ENCODE measurements at regions not wholly inside any gene's neighbourhood (a gene's known extent, or its start where the extent isn't known, plus 50 kb on each side); places are given as distances from the start of the nearest gene placed in this dataset.
"Not testable (repeated sequence)": the region's sequence is repeated elsewhere in the genome, so short reads cannot be mapped to it uniquely, and the experiment has no call there.

DNA sequence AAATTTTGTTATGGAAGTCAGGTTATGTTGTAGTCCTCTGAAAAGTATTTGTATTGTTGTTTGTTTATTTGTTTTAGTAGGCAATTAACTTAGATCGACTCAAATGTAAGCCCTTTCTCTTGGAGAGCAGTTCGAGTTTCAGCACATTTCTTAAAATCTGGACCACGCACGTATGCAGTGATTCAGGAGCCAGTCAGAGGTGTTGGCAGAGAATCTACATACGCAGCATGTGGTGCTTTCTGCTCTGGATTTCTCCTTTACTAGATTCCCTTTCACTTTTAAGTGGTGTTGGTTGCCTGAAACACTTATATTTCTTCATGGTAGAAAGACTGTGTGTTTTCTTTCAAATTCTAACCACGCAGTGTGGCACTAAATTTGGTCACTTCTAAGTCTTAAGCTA lies 773.9 kb upstream of the LRATD1 start:
- Histone ChIP-seq H3K9me1 (replicated peaks; ENCODE audit: control insufficient read depth, extremely low read depth, insufficient read depth, low read length) (no peaks in the 10 kb centered on the region), H4K20me1 (replicated peaks; ENCODE audit: control insufficient read depth, extremely low read depth, insufficient read depth, low read length) (no peaks in the 10 kb centered on the region), H3K27me3 (ENCODE audit: control insufficient read depth in 2 of 2, insufficient read depth in 2 of 2, low read length in 2 of 2) (no peaks in the 10 kb centered on the region), H3K4me2 (ENCODE audit: insufficient read depth, low read length) (no peak overlapping the region), H3K4me1 (ENCODE audit: control insufficient read depth, extremely low read depth, insufficient read depth, low read length) (no peaks in the 10 kb centered on the region), H3K27ac (ENCODE audit: insufficient read depth, low read depth, low read length) (no peak overlapping the region), H3K36me3 (ENCODE audit: control insufficient read depth in 2 of 2, extremely low read depth in 1 of 2, insufficient read depth in 2 of 2, low read length in 2 of 2) (no peaks in the 10 kb centered on the region), H3K79me2 (ENCODE audit: control insufficient read depth, insufficient read depth, low read length) (no peaks in the 10 kb centered on the region), H3K9me3 (replicated peaks; ENCODE audit: control insufficient read depth, insufficient read depth, low read length) (no peaks in the 10 kb centered on the region), H3K4me3 (replicated peaks in 1 of 3; ENCODE audit: insufficient read depth in 1 of 3, low read depth in 1 of 3, low read length in 3 of 3) (no peak overlapping the region), H3K9ac (replicated peaks; ENCODE audit: extremely low read depth, insufficient read depth, low read length) (no peak overlapping the region), H2AFZ (ENCODE audit: low read depth, low read length) (no peak overlapping the region)
- intact Hi-C loops (cut with micrococcal nuclease): no loop called here
- BruUV-seq (replicated peaks): no TSS peak
- DNase-seq (ENCODE audit: low read depth, low spot score): no peak
- dilution Hi-C loops (cut with MboI; ENCODE audit: extremely low pct_ligation_motif_present, low sequenced_read_pairs): no loop called here
- no peak for FAIRE-seq
- TF ChIP-seq GATA2 (IDR thresholded peaks at IDR 0.05; ENCODE audit: insufficient read depth, insufficient read length, low read depth, low read length): no peak
- TF ChIP-seq FOS (IDR thresholded peaks at IDR 0.05; ENCODE audit: borderline replicate concordance, insufficient read depth, low read length): no peak
- no peak for TF ChIP-seq POLR2AphosphoS5 (IDR thresholded peaks at IDR 0.05; ENCODE audit: insufficient read depth, low read depth, low read length)
- TF ChIP-seq EZH2 (IDR thresholded peaks at IDR 0.05; ENCODE audit: borderline replicate concordance, low read depth, low read length, severe bottlenecking): no peak
- TF ChIP-seq, protein P1, sequence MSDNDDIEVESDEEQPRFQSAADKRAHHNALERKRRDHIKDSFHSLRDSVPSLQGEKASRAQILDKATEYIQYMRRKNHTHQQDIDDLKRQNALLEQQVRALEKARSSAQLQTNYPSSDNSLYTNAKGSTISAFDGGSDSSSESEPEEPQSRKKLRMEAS (IDR thresholded peaks at IDR 0.05; ENCODE audit: insufficient read depth, insufficient read length): no peak
- no peak for TF ChIP-seq POLR2A (IDR thresholded peaks at IDR 0.05; ENCODE audit: low read depth, low read length)
- no peak for TF ChIP-seq MYC (IDR thresholded peaks at IDR 0.05; ENCODE audit: low read depth, low read length)
- TF ChIP-seq, protein P2, sequence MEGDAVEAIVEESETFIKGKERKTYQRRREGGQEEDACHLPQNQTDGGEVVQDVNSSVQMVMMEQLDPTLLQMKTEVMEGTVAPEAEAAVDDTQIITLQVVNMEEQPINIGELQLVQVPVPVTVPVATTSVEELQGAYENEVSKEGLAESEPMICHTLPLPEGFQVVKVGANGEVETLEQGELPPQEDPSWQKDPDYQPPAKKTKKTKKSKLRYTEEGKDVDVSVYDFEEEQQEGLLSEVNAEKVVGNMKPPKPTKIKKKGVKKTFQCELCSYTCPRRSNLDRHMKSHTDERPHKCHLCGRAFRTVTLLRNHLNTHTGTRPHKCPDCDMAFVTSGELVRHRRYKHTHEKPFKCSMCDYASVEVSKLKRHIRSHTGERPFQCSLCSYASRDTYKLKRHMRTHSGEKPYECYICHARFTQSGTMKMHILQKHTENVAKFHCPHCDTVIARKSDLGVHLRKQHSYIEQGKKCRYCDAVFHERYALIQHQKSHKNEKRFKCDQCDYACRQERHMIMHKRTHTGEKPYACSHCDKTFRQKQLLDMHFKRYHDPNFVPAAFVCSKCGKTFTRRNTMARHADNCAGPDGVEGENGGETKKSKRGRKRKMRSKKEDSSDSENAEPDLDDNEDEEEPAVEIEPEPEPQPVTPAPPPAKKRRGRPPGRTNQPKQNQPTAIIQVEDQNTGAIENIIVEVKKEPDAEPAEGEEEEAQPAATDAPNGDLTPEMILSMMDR (IDR thresholded peaks at IDR 0.05; ENCODE audit: extremely low read depth in 1 of 2, insufficient read depth in 1 of 2, low read depth in 1 of 2, low read length in 2 of 2): no peak
- TF ChIP-seq JUN (IDR thresholded peaks at IDR 0.05; ENCODE audit: borderline replicate concordance, insufficient read depth, insufficient read length, low read depth): no peak
- CTCF ChIA-PET: no interaction called here
- POLR2A ChIA-PET: no interaction called here

DNA sequence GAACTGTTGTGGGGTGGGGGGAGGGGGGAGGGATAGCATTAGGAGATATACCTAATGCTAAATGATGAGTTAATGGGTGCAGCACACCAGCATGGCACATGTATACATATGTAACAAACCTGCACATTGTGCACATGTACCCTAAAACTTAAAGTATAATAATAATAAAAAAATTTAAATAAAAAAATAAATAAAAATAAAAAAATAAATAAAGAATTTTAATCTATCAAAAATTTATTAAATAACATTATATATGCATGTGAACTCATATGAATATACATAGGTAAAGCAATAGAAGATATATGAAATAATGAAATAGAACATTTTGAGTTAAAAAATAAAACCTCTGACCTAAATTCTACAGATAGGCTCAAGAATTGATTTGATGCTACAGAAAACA lies 764.2 kb upstream of the LRATD1 start:
- H2AFZ ChIP-seq (ENCODE audit: low read depth, low read length); DNase-seq (ENCODE audit: low read depth, low spot score); H3K36me3 ChIP-seq (ENCODE audit: control insufficient read depth in 2 of 2, extremely low read depth in 1 of 2, insufficient read depth in 2 of 2, low read length in 2 of 2); BruUV-seq (replicated peaks); POLR2A ChIA-PET; H3K9me1 ChIP-seq (replicated peaks; ENCODE audit: control insufficient read depth, extremely low read depth, insufficient read depth, low read length); H3K27me3 ChIP-seq (ENCODE audit: control insufficient read depth in 2 of 2, insufficient read depth in 2 of 2, low read length in 2 of 2); H3K4me3 ChIP-seq (replicated peaks in 1 of 3; ENCODE audit: insufficient read depth in 1 of 3, low read depth in 1 of 3, low read length in 3 of 3); H3K27ac ChIP-seq (ENCODE audit: insufficient read depth, low read depth, low read length); dilution Hi-C loops (cut with MboI; ENCODE audit: extremely low pct_ligation_motif_present, low sequenced_read_pairs); H3K9ac ChIP-seq (replicated peaks; ENCODE audit: extremely low read depth, insufficient read depth, low read length); H3K9me3 ChIP-seq (replicated peaks; ENCODE audit: control insufficient read depth, insufficient read depth, low read length); FAIRE-seq; H3K4me2 ChIP-seq (ENCODE audit: insufficient read depth, low read length); CTCF ChIA-PET; H3K79me2 ChIP-seq (ENCODE audit: control insufficient read depth, insufficient read depth, low read length); H3K4me1 ChIP-seq (ENCODE audit: control insufficient read depth, extremely low read depth, insufficient read depth, low read length); intact Hi-C loops (cut with micrococcal nuclease); H4K20me1 ChIP-seq (replicated peaks; ENCODE audit: control insufficient read depth, extremely low read depth, insufficient read depth, low read length): not testable (repeated sequence)

Data from endothelial cell of umbilical vein (primary cell).